ENCODE measurements at regions not wholly inside any gene's neighbourhood (a gene's known extent, or its start where the extent isn't known, plus 50 kb on each side); places are given as distances from the start of the nearest gene placed in this dataset.
A peak's percentile ranks its signal among the peaks of the same experiment; 100 is the strongest.

DNA sequence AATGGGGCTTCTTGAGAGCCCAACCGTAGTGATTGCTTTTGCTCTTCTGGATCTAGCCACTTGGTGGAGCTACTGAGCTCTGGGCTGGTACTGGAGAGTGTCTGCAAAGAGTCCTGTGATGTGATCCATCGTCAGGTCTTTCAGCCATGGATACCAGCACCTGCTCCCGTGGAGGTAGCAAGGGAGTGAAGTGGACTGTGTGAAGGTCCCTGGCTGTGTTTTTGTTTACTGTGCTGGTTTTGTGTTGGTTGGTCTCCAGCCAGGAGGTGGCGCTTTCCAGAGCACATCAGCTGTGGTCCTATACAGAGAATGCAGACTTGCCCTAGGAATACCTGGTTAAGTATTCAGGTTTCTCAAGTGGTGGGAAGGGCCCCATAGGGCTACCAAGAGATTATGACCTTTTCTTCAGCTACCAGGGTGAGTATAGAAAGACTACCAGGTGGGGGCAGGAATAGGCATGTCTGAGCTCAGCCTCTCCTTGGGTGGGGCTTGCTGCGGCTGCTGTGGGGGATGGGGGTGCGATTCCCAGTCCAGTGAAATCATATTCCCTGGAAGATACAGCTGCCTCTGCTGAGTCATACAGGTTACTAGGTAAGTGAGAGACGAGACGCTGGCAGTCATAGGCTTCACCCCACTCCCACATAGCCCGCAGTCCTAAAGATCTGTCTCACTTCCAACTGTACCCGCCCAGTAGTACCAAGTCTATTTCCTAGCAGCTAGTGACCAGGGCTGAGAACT is 733.7 kb downstream of the ZNF385D start (continued):
- TF ChIP-seq, protein P1, sequence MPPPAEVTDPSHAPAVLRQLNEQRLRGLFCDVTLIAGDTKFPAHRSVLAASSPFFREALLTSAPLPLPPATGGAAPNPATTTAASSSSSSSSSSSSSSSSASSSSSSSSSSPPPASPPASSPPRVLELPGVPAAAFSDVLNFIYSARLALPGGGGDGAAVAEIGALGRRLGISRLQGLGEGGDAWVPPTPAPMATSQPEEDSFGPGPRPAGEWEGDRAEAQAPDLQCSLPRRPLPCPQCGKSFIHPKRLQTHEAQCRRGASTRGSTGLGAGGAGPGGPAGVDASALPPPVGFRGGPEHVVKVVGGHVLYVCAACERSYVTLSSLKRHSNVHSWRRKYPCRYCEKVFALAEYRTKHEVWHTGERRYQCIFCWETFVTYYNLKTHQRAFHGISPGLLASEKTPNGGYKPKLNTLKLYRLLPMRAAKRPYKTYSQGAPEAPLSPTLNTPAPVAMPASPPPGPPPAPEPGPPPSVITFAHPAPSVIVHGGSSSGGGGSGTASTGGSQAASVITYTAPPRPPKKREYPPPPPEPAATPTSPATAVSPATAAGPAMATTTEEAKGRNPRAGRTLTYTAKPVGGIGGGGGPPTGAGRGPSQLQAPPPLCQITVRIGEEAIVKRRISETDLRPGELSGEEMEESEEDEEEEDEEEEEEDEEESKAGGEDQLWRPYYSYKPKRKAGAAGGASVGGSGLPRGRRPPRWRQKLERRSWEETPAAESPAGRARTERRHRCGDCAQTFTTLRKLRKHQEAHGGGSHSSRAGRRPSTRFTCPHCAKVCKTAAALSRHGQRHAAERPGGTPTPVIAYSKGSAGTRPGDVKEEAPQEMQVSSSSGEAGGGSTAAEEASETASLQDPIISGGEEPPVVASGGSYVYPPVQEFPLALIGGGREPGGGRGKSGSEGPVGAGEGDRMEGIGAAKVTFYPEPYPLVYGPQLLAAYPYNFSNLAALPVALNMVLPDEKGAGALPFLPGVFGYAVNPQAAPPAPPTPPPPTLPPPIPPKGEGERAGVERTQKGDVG (CRISPR knock-in tag; IDR thresholded peaks at IDR 0.05), result no peak
- peak; percentile 15; the same call in 1 of the 2 replicates for TF ChIP-seq SMC3 (IDR thresholded peaks at IDR 0.05; ENCODE audit: borderline replicate concordance, low read length)
- TF ChIP-seq, protein P2, sequence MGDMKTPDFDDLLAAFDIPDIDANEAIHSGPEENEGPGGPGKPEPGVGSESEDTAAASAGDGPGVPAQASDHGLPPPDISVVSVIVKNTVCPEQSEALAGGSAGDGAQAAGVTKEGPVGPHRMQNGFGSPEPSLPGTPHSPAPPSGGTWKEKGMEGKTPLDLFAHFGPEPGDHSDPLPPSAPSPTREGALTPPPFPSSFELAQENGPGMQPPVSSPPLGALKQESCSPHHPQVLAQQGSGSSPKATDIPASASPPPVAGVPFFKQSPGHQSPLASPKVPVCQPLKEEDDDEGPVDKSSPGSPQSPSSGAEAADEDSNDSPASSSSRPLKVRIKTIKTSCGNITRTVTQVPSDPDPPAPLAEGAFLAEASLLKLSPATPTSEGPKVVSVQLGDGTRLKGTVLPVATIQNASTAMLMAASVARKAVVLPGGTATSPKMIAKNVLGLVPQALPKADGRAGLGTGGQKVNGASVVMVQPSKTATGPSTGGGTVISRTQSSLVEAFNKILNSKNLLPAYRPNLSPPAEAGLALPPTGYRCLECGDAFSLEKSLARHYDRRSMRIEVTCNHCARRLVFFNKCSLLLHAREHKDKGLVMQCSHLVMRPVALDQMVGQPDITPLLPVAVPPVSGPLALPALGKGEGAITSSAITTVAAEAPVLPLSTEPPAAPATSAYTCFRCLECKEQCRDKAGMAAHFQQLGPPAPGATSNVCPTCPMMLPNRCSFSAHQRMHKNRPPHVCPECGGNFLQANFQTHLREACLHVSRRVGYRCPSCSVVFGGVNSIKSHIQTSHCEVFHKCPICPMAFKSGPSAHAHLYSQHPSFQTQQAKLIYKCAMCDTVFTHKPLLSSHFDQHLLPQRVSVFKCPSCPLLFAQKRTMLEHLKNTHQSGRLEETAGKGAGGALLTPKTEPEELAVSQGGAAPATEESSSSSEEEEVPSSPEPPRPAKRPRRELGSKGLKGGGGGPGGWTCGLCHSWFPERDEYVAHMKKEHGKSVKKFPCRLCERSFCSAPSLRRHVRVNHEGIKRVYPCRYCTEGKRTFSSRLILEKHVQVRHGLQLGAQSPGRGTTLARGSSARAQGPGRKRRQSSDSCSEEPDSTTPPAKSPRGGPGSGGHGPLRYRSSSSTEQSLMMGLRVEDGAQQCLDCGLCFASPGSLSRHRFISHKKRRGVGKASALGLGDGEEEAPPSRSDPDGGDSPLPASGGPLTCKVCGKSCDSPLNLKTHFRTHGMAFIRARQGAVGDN (IDR thresholded peaks at IDR 0.05), result no peak

DNA sequence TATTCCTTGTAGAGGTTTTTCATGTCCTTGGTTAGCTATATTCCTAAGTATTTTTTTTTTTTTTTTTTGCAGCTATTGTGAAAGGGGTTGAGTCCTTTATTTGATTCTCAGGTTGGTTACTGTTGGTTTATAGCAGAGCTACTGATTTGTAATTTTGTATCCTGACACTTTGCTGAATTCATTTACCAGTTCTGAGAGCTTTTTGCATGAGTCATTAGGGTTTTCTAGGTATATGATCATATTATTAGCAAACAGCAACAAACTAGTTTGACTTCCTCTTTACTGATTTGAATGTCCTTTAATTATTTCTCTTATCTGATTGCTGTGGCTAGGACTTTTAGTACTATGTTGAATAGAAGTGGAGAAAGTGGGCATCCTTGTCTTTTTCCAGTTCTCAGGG is 737.4 kb downstream of the ZNF385D start:
- ChIA-PET SMC1A (ENCODE audit: uncharacterized antibody, unreplicated experiment) (no interaction called here), RAD21 (ENCODE audit: unreplicated experiment) (no interaction called here), CTCF (no interaction called here), POLR2A (no interaction called here)
- H3K27me3 ChIP-seq (replicated peaks in 1 of 2; ENCODE audit: control insufficient read depth in 2 of 2, insufficient read depth in 2 of 2, low read length in 1 of 2), result no peaks in the 10 kb centered on the region
- H4K20me1 ChIP-seq (ENCODE audit: control insufficient read depth, insufficient read depth), result no peaks in the 10 kb centered on the region
- H3K4me3 ChIP-seq, result no peak overlapping the region
- H3K9me3 ChIP-seq (replicated peaks; ENCODE audit: control insufficient read depth, insufficient read depth, low read length), result no peaks in the 10 kb centered on the region
- H3K4me2 ChIP-seq (ENCODE audit: control insufficient read depth, insufficient read depth), result no peak overlapping the region
- in situ Hi-C loops (cut with MboI) (no loop called here), intact Hi-C loops (cut with micrococcal nuclease; ENCODE audit: unreplicated experiment) (no loop called here)
- no TSS peak for BruUV-seq (replicated peaks)
- no peak overlapping the region for H3K9ac ChIP-seq (ENCODE audit: control insufficient read depth, insufficient read depth, low read length)
- no peak overlapping the region for H3K27ac ChIP-seq (ENCODE audit: control insufficient read depth, insufficient read depth)
- DNase-seq (ENCODE audit: low read depth, low spot score), result no peak
- no peak for ATAC-seq
- no peaks in the 10 kb centered on the region for H3K36me3 ChIP-seq (ENCODE audit: control insufficient read depth in 2 of 2, insufficient read depth in 2 of 2, low read length in 1 of 2)
- no peaks in the 10 kb centered on the region for H3K79me2 ChIP-seq (ENCODE audit: control insufficient read depth, insufficient read depth, low read length)
- no peak for FAIRE-seq
- no peak overlapping the region for H2AFZ ChIP-seq (ENCODE audit: control insufficient read depth, low read depth, low read length)
- no peaks in the 10 kb centered on the region for H3K4me1 ChIP-seq (ENCODE audit: control insufficient read depth, insufficient read depth, low read length)
- TF ChIP-seq JUND (IDR thresholded peaks at IDR 0.05; ENCODE audit: low read depth, low read length) (no peak), SMARCA5 (IDR thresholded peaks at IDR 0.05) (no peak), RAD51 (IDR thresholded peaks at IDR 0.05) (no peak), NFYA (IDR thresholded peaks at IDR 0.05; ENCODE audit: borderline replicate concordance, low read depth, low read length) (no peak), SMAD5 (IDR thresholded peaks at IDR 0.05; ENCODE audit: low read depth) (no peak), YBX1 (IDR thresholded peaks at IDR 0.05) (no peak), BHLHE40 (IDR thresholded peaks at IDR 0.05; ENCODE audit: borderline replicate concordance in 1 of 2, low read depth in 2 of 2, low read length in 1 of 2) (no peak), YY1 (IDR thresholded peaks at IDR 0.05; ENCODE audit: low read depth, low read length) (no peak), DPF2 (IDR thresholded peaks at IDR 0.05) (no peak), SRF (IDR thresholded peaks at IDR 0.05; ENCODE audit: low read depth in 2 of 2, low read length in 2 of 2) (no peak), IKZF2 (IDR thresholded peaks at IDR 0.05) (no peak), HDAC6 (IDR thresholded peaks at IDR 0.05; ENCODE audit: unreplicated experiment) (no peak), MEF2B (IDR thresholded peaks at IDR 0.05; ENCODE audit: partially characterized antibody, poor library complexity, severe bottlenecking) (no peak)
